Calu3 (cell line): ENCODE measurements at regions not wholly inside any gene's neighbourhood (a gene's known extent, or its start where the extent isn't known, plus 50 kb on each side); places are given as distances from the start of the nearest gene placed in this dataset.

Experiments used
- BruUV-seq: library from RNA; stranded (reverse); fragments of 400-500 nt; replicated peaks from 2 replicates; lab custom pipeline; 2021; lab: Mats Ljungman, UMichigan
- CTCF ChIA-PET: fragments of 300-600 bp; sonication (Branson Sonifier 250); formaldehyde crosslinking; loops from one replicate; lab custom pipeline; 2022; ENCODE audit warnings: antibody characterized with exemption; lab: Charles Lee
- DNase-seq: peaks from one replicate; pipeline ENCODE4 v3.0.0; 2022
- H3K27ac Mint-ChIP-seq: one replicate; pipeline ENCODE4 v1.8.0; 2022; ENCODE audit warnings: mixed read lengths; ENCODE audit not compliant: unreplicated experiment
- H3K27me3 Mint-ChIP-seq: one replicate; pipeline ENCODE4 v1.8.0; 2022; ENCODE audit warnings: mixed read lengths; ENCODE audit not compliant: unreplicated experiment
- H3K36me3 Mint-ChIP-seq: one replicate; pipeline ENCODE4 v1.8.0; 2022; ENCODE audit warnings: mild to moderate bottlenecking, moderate library complexity, mixed read lengths; ENCODE audit not compliant: insufficient read depth, unreplicated experiment
- H3K4me1 Mint-ChIP-seq: one replicate; pipeline ENCODE4 v1.8.0; 2022; ENCODE audit warnings: mild to moderate bottlenecking, low read depth, mixed read lengths; ENCODE audit not compliant: unreplicated experiment
- H3K4me3 Mint-ChIP-seq: one replicate; pipeline ENCODE4 v1.8.0; 2022; ENCODE audit warnings: mild to moderate bottlenecking, low read depth, moderate library complexity, mixed read lengths; ENCODE audit not compliant: unreplicated experiment
- H3K9me3 Mint-ChIP-seq: one replicate; pipeline ENCODE4 v1.8.0; 2022; ENCODE audit warnings: low read depth, mixed read lengths; ENCODE audit not compliant: unreplicated experiment
- CTCF ChIP-seq: fragments of 200-600 bp; IDR thresholded peaks from one replicate; pipeline ENCODE4 v1.8.0; 2022; ENCODE audit warnings: antibody characterized with exemption; ENCODE audit not compliant: unreplicated experiment
- intact Hi-C: fragments of 100-400 bp; cut with micrococcal nuclease; formaldehyde crosslinking; loops from one replicate; pipeline ENCODE4 v1.10.0; 2022; ENCODE audit not compliant: unreplicated experiment

GRCh38 chr13:109330123-109330522 lies 456.3 kb downstream of the IRS2 start:
- Mint-ChIP-seq H3K27me3 (no peaks in the 10 kb centered on the region), H3K9me3 (no peaks in the 10 kb centered on the region)

GRCh38 chr13:109329175-109329574 lies 457.2 kb downstream of the IRS2 start:
- H3K36me3 Mint-ChIP-seq: no peaks in the 10 kb centered on the region
- CTCF ChIA-PET: no interaction called here
- H3K9me3 Mint-ChIP-seq: no peaks in the 10 kb centered on the region
- BruUV-seq: no TSS peak
- DNase-seq: no peak
- no peaks in the 10 kb centered on the region for H3K27me3 Mint-ChIP-seq
- TF ChIP-seq CTCF: no peak
- H3K4me3 Mint-ChIP-seq: no peak overlapping the region
- H3K4me1 Mint-ChIP-seq: no peaks in the 10 kb centered on the region
- intact Hi-C loops: no loop called here
- no peak overlapping the region for H3K27ac Mint-ChIP-seq

More at GRCh38 chr13:109330123-109330522, 456.3 kb downstream of the IRS2 start:
- Mint-ChIP-seq H3K4me1 (no peaks in the 10 kb centered on the region), H3K36me3 (no peaks in the 10 kb centered on the region), H3K4me3 (no peak overlapping the region), H3K27ac (no peak overlapping the region)
- no peak for DNase-seq
- CTCF ChIA-PET: no interaction called here
- intact Hi-C loops: no loop called here
- no peak for TF ChIP-seq CTCF
- no TSS peak for BruUV-seq

- H3K9me3 Mint-ChIP-seq: no peaks in the 10 kb centered on the region
- DNase-seq: no peak
- no TSS peak for BruUV-seq
- intact Hi-C loops: no loop called here
- CTCF ChIA-PET: no interaction called here
- no peaks in the 10 kb centered on the region for H3K4me1 Mint-ChIP-seq
- H3K27me3 Mint-ChIP-seq: no peaks in the 10 kb centered on the region
- H3K36me3 Mint-ChIP-seq: no peaks in the 10 kb centered on the region
- no peak overlapping the region for H3K4me3 Mint-ChIP-seq
- H3K27ac Mint-ChIP-seq: no peak overlapping the region
- TF ChIP-seq CTCF: no peak
These were observed 459.8 kb downstream of the IRS2 start for GRCh38 chr13:109326601-109327000.

GRCh38 chr13:109323338-109323737 lies 463.0 kb downstream of the IRS2 start:
- Mint-ChIP-seq H3K4me1 (no peaks in the 10 kb centered on the region), H3K27me3 (no peaks in the 10 kb centered on the region), H3K4me3 (no peak overlapping the region), H3K36me3 (no peaks in the 10 kb centered on the region), H3K27ac (no peak overlapping the region), H3K9me3 (no peaks in the 10 kb centered on the region)
- intact Hi-C loops: no loop called here
- CTCF ChIA-PET: no interaction called here
- TF ChIP-seq CTCF: no peak
- BruUV-seq: no TSS peak
- no peak for DNase-seq
